ENCODE measurements at regions not wholly inside any gene's neighbourhood (a gene's known extent, or its start where the extent isn't known, plus 50 kb on each side); places are given as distances from the start of the nearest gene placed in this dataset.

- TF ChIP-seq ZFX (IDR thresholded peaks at IDR 0.05) = no peak
- no peak for TF ChIP-seq CTCF (conservative IDR thresholded peaks at IDR 0.05)
- no peak overlapping the region for H3K27ac ChIP-seq
Measured at GRCh38 chr10:55078121-55078520, 277.1 kb upstream of the PCDH15 start.

- TF ChIP-seq ZFX (IDR thresholded peaks at IDR 0.05) (no peak), CTCF (conservative IDR thresholded peaks at IDR 0.05) (no peak)
- H3K27ac ChIP-seq = no peak overlapping the region
Measured at GRCh38 chr10:55065185-55065584, 264.2 kb upstream of the PCDH15 start.

GRCh38 chr10:55063811-55064210, 262.8 kb upstream of the PCDH15 start:
- no peak overlapping the region for H3K27ac ChIP-seq
- TF ChIP-seq ZFX (IDR thresholded peaks at IDR 0.05) = no peak
- TF ChIP-seq CTCF (conservative IDR thresholded peaks at IDR 0.05) = no peak

GRCh38 chr10:55062349-55062748, 261.3 kb upstream of the PCDH15 start:
- no peak overlapping the region for H3K27ac ChIP-seq
- TF ChIP-seq ZFX (IDR thresholded peaks at IDR 0.05) (no peak), CTCF (conservative IDR thresholded peaks at IDR 0.05) (no peak)

GRCh38 chr10:55058800-55059199, 257.8 kb upstream of the PCDH15 start:
- TF ChIP-seq CTCF (conservative IDR thresholded peaks at IDR 0.05) (no peak), ZFX (IDR thresholded peaks at IDR 0.05) (no peak)

GRCh38 chr10:55051515-55051914, 250.5 kb upstream of the PCDH15 start:
- H3K27ac ChIP-seq = no peak overlapping the region
- no peak for TF ChIP-seq ZFX (IDR thresholded peaks at IDR 0.05)
- TF ChIP-seq CTCF (conservative IDR thresholded peaks at IDR 0.05) = no peak

More at GRCh38 chr10:55058800-55059199, 257.8 kb upstream of the PCDH15 start:
- H3K27ac ChIP-seq = no peak overlapping the region

GRCh38 chr10:55048830-55049498, 247.9 kb upstream of the PCDH15 start:
- TF ChIP-seq ZFX (IDR thresholded peaks at IDR 0.05) = no peak
- no peak for TF ChIP-seq CTCF (conservative IDR thresholded peaks at IDR 0.05)
- no peak overlapping the region for H3K27ac ChIP-seq

Data from C4-2B (cell line).